ENCODE measurements at regions not wholly inside any gene's neighbourhood (a gene's known extent, or its start where the extent isn't known, plus 50 kb on each side); places are given as distances from the start of the nearest gene placed in this dataset.
A peak's percentile ranks its signal among the peaks of the same experiment; 100 is the strongest.

DNA sequence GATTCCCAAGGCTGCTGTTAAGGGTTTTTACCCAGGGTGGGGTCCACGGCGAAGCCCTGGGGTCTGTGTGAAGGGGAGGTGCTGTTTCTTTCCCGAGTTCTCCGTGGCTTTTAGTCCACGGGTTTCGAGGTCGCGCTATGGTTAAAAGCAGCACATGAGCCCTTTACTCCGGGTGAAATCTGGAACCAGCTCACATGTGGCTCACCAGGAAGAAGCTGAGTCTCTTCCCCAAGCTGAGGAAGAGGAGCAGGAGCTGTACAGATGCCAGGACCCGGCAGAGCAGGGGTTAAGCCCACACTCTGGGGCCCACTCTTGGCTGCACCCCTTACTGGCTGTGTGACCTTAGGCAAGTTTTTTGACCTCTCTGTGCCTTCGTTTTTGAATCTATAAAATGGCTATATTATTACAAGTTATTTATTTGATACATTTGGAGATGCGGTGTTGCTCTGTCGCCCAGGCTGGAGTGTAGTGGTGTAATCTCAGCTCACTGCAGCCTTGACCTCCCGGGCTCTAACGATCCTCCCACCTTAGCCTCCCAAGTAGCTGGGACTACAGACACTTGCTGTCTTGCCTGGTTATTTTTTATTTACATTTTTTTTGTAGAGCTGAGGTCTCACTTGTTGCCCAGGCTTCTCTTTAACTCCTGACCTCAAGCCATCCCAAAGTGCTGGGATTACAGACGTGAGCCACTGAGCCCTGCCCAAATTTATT is 266.3 kb downstream of the AACS start:
- H4K91ac ChIP-seq (replicated peaks; ENCODE audit: insufficient read length, low read length): no peak overlapping the region
- H2AK5ac ChIP-seq (ENCODE audit: low read depth, low read length): no peak overlapping the region
- H3K79me2 ChIP-seq (ENCODE audit: control insufficient read depth in 1 of 2, insufficient read depth in 2 of 2, low read length in 2 of 2): peaks cover 0 to 15% of the 10 kb centered on the region in 2 experiments; a peak in 1 of 4 replicates
- H2BK15ac ChIP-seq (ENCODE audit: low read length): no peak overlapping the region
- no peaks in the 10 kb centered on the region for H3K36me3 ChIP-seq (ENCODE audit: control insufficient read depth in 2 of 4, insufficient read depth in 4 of 4, low read length in 3 of 4)
- H2BK20ac ChIP-seq (ENCODE audit: low read length): no peak overlapping the region
- no peaks in the 10 kb centered on the region; the same call in 1 of the 2 replicates for H3K23me2 ChIP-seq (ENCODE audit: low read depth, low read length)
- H4K8ac ChIP-seq (ENCODE audit: extremely low read depth, insufficient read depth, low read length): no peak overlapping the region
- peak overlapping the region; percentile 47 to 71 (median 68) for H3K4me3 ChIP-seq (ENCODE audit: extremely low read depth in 1 of 4, insufficient read depth in 2 of 4, low read depth in 3 of 4, low read length in 4 of 4)
- TF ChIP-seq SIRT6 (IDR thresholded peaks at IDR 0.05; ENCODE audit: low read length) (no peak), HDAC2 (IDR thresholded peaks at IDR 0.05; ENCODE audit: borderline replicate concordance in 1 of 2, low read depth in 2 of 2, low read length in 2 of 2) (peak in 1 of 2 experiments; percentile 59; a peak in 1 of 4 replicates), KDM4A (IDR thresholded peaks at IDR 0.05; ENCODE audit: low read depth, low read length, severe bottlenecking) (peak; percentile 35), RBBP5 (IDR thresholded peaks at IDR 0.05; ENCODE audit: borderline replicate concordance, low read depth, low read length) (no peak), KDM1A (IDR thresholded peaks at IDR 0.05; ENCODE audit: borderline replicate concordance, low read length) (0 out of 2 replicates have a peak, but pooled peaks have one; percentile 54)
- peaks cover 6 to 9% of the 10 kb centered on the region in 2 experiments for H3K9me3 ChIP-seq (ENCODE audit: insufficient read depth in 2 of 2, low read depth in 1 of 2, low read length in 1 of 2)
- H3K27me3 ChIP-seq (replicated peaks in 1 of 4; ENCODE audit: control insufficient read depth in 3 of 4, extremely low read depth in 1 of 4, insufficient read depth in 3 of 4, low read length in 3 of 4): no peaks in the 10 kb centered on the region
- no peak overlapping the region; the same call in 1 of the 2 replicates for H3K27ac ChIP-seq (ENCODE audit: low read depth, low read length)
- peak overlapping the region in 2 of 4 experiments; percentile 35 to 43; a peak in 2 of 7 replicates for H3K9ac ChIP-seq (replicated peaks in 1 of 4; ENCODE audit: extremely low read depth in 1 of 4, low read depth in 3 of 4, low read length in 3 of 4)
- H3K14ac ChIP-seq (ENCODE audit: insufficient read length): no peak overlapping the region
- WGBS, 2 experiments (ENCODE audit: extremely low coverage in 1 of 2, insufficient coverage in 1 of 2, insufficient read length in 1 of 2, insufficient replicate concordance in 2 of 2, low coverage in 1 of 2, low lambda C conversion rate in 2 of 2, missing lambda C conversion rate in 1 of 2): 48% methylated on average over 16 of the region's 16 CpGs; no CpG with 5 or more reads in 1 of the 2 experiments
- peaks cover 0 to under 1% of the 10 kb centered on the region in 2 experiments for H4K20me1 ChIP-seq (replicated peaks in 1 of 2; ENCODE audit: control insufficient read depth in 1 of 2, insufficient read depth in 2 of 2, low read length in 2 of 2)
- H2AFZ ChIP-seq (ENCODE audit: low read length): peak overlapping the region; percentile 82; the same call in 1 of the 2 replicates
- no peak overlapping the region for H2BK12ac ChIP-seq (ENCODE audit: low read depth, low read length)
- POLR2A ChIA-PET (ENCODE audit: partially characterized antibody): interaction anchor here (0.7 to 1.7 kb wide), 6 partner anchors 9 to 147 kb away, joined by 3 to 4 read pairs (median 3); no protein-coding TSS in a partner anchor
- peak overlapping the region; percentile 69; the same call in 1 of the 2 replicates for H2BK5ac ChIP-seq (ENCODE audit: low read depth, low read length)
- peaks cover 8 to 16% (median 13%) of the 10 kb centered on the region in 4 experiments for H3K4me1 ChIP-seq (replicated peaks in 1 of 4; ENCODE audit: control insufficient read depth in 3 of 4, insufficient read depth in 4 of 4, low read length in 3 of 4)
- peaks cover 3% of the 10 kb centered on the region; the same call in 1 of the 2 replicates for H3K79me1 ChIP-seq (ENCODE audit: low read depth, low read length)
- FAIRE-seq (no peak), DNase-seq (ENCODE audit: low read depth in 1 of 2, low spot score in 2 of 2) (no peak)
- peak overlapping the region; percentile 48 to 67 for H3K4me2 ChIP-seq (ENCODE audit: insufficient read depth in 1 of 2, low read depth in 2 of 2, low read length in 2 of 2)
- no peak overlapping the region for H3K4ac ChIP-seq (replicated peaks; ENCODE audit: insufficient read length, low read depth, low read length)
- H2BK120ac ChIP-seq (replicated peaks; ENCODE audit: low read depth, low read length): no peak overlapping the region
- H4K5ac ChIP-seq (ENCODE audit: insufficient read length, low read depth, low read length): no peak overlapping the region
- H3K56ac ChIP-seq (replicated peaks; ENCODE audit: insufficient read length, low read depth, low read length): no peak overlapping the region
- H3K23ac ChIP-seq (ENCODE audit: insufficient read length): no peak overlapping the region
- H3K18ac ChIP-seq (ENCODE audit: extremely low read depth, low read length): peak overlapping the region; percentile 6; the same call in 1 of the 2 replicates
- CTCF ChIA-PET (ENCODE audit: partially characterized antibody): interaction anchor here (0.6 to 8.5 kb wide), 46 partner anchors 8 to 373 kb away, joined by 3 to 141 read pairs (median 6); no protein-coding TSS in a partner anchor
